Amniotic epithelial cell (primary cell): ENCODE measurements at regions not wholly inside any gene's neighbourhood (a gene's known extent, or its start where the extent isn't known, plus 50 kb on each side); places are given as distances from the start of the nearest gene placed in this dataset.

Experiments used
- DNase-seq: peaks from one replicate; pipeline ENCODE4 v3.0.0-alpha.2; 2010; ENCODE audit warnings: low read depth

- DNase-seq: no peak
These were observed 315.7 kb upstream of the C11orf87 start for GRCh38 chr11:109106151-109106906.

- DNase-seq: no peak
These were observed 312.8 kb upstream of the C11orf87 start for GRCh38 chr11:109109150-109109549.

GRCh38 chr11:109109571-109110315 lies 312.2 kb upstream of the C11orf87 start:
- peak; percentile 93 for DNase-seq

- DNase-seq: no peak
These were observed 309.7 kb upstream of the C11orf87 start for GRCh38 chr11:109112261-109112660.

GRCh38 chr11:109112821-109113280 lies 309.1 kb upstream of the C11orf87 start:
- peak; percentile 24 for DNase-seq

- DNase-seq: no peak
These were observed 301.6 kb upstream of the C11orf87 start for GRCh38 chr11:109120341-109120740.

- DNase-seq: no peak
These were observed 300.6 kb upstream of the C11orf87 start for GRCh38 chr11:109121173-109121932.

GRCh38 chr11:109123816-109124787 lies 297.9 kb upstream of the C11orf87 start:
- DNase-seq: peak; percentile 28

GRCh38 chr11:109130910-109131309 lies 291.1 kb upstream of the C11orf87 start:
- no peak for DNase-seq

GRCh38 chr11:109132539-109132938 lies 289.5 kb upstream of the C11orf87 start:
- DNase-seq: no peak

GRCh38 chr11:109133159-109133558 lies 288.8 kb upstream of the C11orf87 start:
- DNase-seq: no peak

- no peak for DNase-seq
These were observed 286.4 kb upstream of the C11orf87 start for GRCh38 chr11:109135627-109136026.

- peak; percentile 43 for DNase-seq
These were observed 283.8 kb upstream of the C11orf87 start for GRCh38 chr11:109138196-109138595.

- no peak for DNase-seq
These were observed 281.6 kb upstream of the C11orf87 start for GRCh38 chr11:109140426-109140825.

GRCh38 chr11:109140857-109141515 lies 281.0 kb upstream of the C11orf87 start:
- no peak for DNase-seq

- no peak for DNase-seq
These were observed 276.7 kb upstream of the C11orf87 start for GRCh38 chr11:109145287-109145686.

GRCh38 chr11:109147726-109148125 lies 274.3 kb upstream of the C11orf87 start:
- DNase-seq: no peak

- no peak for DNase-seq
These were observed 273.3 kb upstream of the C11orf87 start for GRCh38 chr11:109148669-109149068.

- no peak for DNase-seq
These were observed 271.4 kb upstream of the C11orf87 start for GRCh38 chr11:109150581-109150980.

GRCh38 chr11:109153836-109154235 lies 268.2 kb upstream of the C11orf87 start:
- no peak for DNase-seq

GRCh38 chr11:109155291-109155690 lies 266.7 kb upstream of the C11orf87 start:
- no peak for DNase-seq
